K562 (cell line): ENCODE measurements at regions not wholly inside any gene's neighbourhood (a gene's known extent, or its start where the extent isn't known, plus 50 kb on each side); places are given as distances from the start of the nearest gene placed in this dataset.

Experiments used
- EP300 ChIP-seq: IDR thresholded peaks from 2 replicates; pipeline ENCODE4 v1.6.1; 2012; ENCODE audit warnings: low read length, improper control_type of control experiment
- ESRRA ChIP-seq: fragments of 450-650 bp; IDR thresholded peaks from 2 replicates; pipeline ENCODE4 v1.6.1; 2014; ENCODE audit warnings: low read depth, mild to moderate bottlenecking, moderate library complexity, borderline replicate concordance
- FOXA1 ChIP-seq: fragments of 450-650 bp; IDR thresholded peaks from 2 replicates; pipeline ENCODE4 v1.6.1; 2016; ENCODE audit warnings: mild to moderate bottlenecking, borderline replicate concordance
- GABPB1 ChIP-seq: sonication (generic); formaldehyde crosslinking; IDR thresholded peaks from 2 replicates; pipeline ENCODE4 v1.8.0; 2022; ENCODE audit warnings: mild to moderate bottlenecking, missing genetic modification reagents
- NRF1 ChIP-seq, 2 experiments: fragments of 450-650 bp; IDR thresholded peaks in 1 of 2; conservative IDR thresholded peaks in 1 of 2; 2 replicates each; pipeline ENCODE4 v1.6.1; 2014; ENCODE audit warnings: mild to moderate bottlenecking in 2 of 2
- PTBP1 ChIP-seq: fragments of 200-400 bp; formaldehyde crosslinking; IDR thresholded peaks from 2 replicates; pipeline ENCODE4 v1.6.1; 2017; ENCODE audit warnings: low read depth, low read length
- TFAM ChIP-seq: fragments of 250-450 bp; sonication (Bioruptor Pico); conservative IDR thresholded peaks from 2 replicates; pipeline ENCODE4 v1.5.0; 2021; ENCODE audit warnings: mild to moderate bottlenecking, moderate library complexity
- U2AF1 ChIP-seq: fragments of 200-400 bp; formaldehyde crosslinking; optimal IDR thresholded peaks from 2 replicates; pipeline ENCODE3; 2017; ENCODE audit warnings: mild to moderate bottlenecking, low read depth, low read length, moderate library complexity
- ZFPM2 ChIP-seq: fragments of 250-450 bp; sonication (Bioruptor Pico); IDR thresholded peaks from 2 replicates; pipeline ENCODE4 v1.5.1; 2022; ENCODE audit warnings: mild to moderate bottlenecking
- ZSCAN29 ChIP-seq: fragments of 450-650 bp; IDR thresholded peaks from 2 replicates; pipeline ENCODE4 v1.6.1; 2017
- TF ChIP-seq, protein P1 (sequence below), 2 experiments: fragments of 450-650 bp; formaldehyde crosslinking in 1 of 2; IDR thresholded peaks; 2 replicates each; pipeline versions ENCODE4 v1.4.0 to v1.6.1; 2014 to 2020; ENCODE audit warnings: mild to moderate bottlenecking in 2 of 2, borderline replicate concordance in 1 of 2, low read depth in 1 of 2
- TF ChIP-seq, protein P2 (sequence below): fragments of 250-450 bp; sonication (Bioruptor Pico); IDR thresholded peaks from 2 replicates; pipeline ENCODE4 v1.5.0; 2020; ENCODE audit warnings: mild to moderate bottlenecking, borderline replicate concordance
- TF ChIP-seq, protein P3 (sequence below): fragments of 250-450 bp; sonication (Bioruptor Pico); IDR thresholded peaks from 2 replicates; pipeline ENCODE4 v1.8.0; 2021; ENCODE audit warnings: moderate library complexity, mild to moderate bottlenecking, inconsistent platforms

DNA sequence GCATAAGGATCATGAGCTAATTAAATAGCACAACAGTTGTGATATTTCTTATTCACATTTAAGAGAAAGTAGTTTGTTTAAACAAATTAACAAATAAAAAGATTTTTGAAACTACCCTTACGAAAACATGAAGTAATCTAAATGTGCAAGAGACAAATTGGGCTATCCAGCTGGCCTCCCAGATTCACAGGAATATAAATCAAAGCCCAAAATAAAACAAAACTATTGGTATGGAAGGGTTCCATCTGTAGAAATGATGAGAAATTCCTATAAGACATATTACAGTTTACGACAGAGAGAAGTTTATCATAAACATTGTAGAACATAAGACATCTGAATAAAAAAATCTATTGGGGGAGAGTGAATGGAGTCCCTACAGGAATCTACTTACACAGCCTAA lies 1125.1 kb downstream of the TDRD15 start:
- no peak for TF ChIP-seq PTBP1
- TF ChIP-seq, protein P1, sequence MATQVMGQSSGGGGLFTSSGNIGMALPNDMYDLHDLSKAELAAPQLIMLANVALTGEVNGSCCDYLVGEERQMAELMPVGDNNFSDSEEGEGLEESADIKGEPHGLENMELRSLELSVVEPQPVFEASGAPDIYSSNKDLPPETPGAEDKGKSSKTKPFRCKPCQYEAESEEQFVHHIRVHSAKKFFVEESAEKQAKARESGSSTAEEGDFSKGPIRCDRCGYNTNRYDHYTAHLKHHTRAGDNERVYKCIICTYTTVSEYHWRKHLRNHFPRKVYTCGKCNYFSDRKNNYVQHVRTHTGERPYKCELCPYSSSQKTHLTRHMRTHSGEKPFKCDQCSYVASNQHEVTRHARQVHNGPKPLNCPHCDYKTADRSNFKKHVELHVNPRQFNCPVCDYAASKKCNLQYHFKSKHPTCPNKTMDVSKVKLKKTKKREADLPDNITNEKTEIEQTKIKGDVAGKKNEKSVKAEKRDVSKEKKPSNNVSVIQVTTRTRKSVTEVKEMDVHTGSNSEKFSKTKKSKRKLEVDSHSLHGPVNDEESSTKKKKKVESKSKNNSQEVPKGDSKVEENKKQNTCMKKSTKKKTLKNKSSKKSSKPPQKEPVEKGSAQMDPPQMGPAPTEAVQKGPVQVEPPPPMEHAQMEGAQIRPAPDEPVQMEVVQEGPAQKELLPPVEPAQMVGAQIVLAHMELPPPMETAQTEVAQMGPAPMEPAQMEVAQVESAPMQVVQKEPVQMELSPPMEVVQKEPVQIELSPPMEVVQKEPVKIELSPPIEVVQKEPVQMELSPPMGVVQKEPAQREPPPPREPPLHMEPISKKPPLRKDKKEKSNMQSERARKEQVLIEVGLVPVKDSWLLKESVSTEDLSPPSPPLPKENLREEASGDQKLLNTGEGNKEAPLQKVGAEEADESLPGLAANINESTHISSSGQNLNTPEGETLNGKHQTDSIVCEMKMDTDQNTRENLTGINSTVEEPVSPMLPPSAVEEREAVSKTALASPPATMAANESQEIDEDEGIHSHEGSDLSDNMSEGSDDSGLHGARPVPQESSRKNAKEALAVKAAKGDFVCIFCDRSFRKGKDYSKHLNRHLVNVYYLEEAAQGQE (IDR thresholded peaks at IDR 0.05; ENCODE audit: borderline replicate concordance) = no peak
- TF ChIP-seq, protein P1 (CRISPR knock-in tag; IDR thresholded peaks at IDR 0.05; ENCODE audit: low read depth) = no peak
- no peak for TF ChIP-seq ESRRA
- TF ChIP-seq, protein P2, sequence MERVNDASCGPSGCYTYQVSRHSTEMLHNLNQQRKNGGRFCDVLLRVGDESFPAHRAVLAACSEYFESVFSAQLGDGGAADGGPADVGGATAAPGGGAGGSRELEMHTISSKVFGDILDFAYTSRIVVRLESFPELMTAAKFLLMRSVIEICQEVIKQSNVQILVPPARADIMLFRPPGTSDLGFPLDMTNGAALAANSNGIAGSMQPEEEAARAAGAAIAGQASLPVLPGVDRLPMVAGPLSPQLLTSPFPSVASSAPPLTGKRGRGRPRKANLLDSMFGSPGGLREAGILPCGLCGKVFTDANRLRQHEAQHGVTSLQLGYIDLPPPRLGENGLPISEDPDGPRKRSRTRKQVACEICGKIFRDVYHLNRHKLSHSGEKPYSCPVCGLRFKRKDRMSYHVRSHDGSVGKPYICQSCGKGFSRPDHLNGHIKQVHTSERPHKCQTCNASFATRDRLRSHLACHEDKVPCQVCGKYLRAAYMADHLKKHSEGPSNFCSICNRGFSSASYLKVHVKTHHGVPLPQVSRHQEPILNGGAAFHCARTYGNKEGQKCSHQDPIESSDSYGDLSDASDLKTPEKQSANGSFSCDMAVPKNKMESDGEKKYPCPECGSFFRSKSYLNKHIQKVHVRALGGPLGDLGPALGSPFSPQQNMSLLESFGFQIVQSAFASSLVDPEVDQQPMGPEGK = no peak
- TF ChIP-seq TFAM (CRISPR knock-in tag) = no peak
- no peak for TF ChIP-seq EP300
- TF ChIP-seq U2AF1 = no peak
- no peak for TF ChIP-seq ZSCAN29
- no peak for TF ChIP-seq ZFPM2 (CRISPR knock-in tag)
- TF ChIP-seq FOXA1 = no peak
- TF ChIP-seq NRF1 (conservative IDR thresholded peaks at IDR 0.05 in 1 of 2, IDR thresholded peaks at IDR 0.05 in 1 of 2) = no peak
- no peak for TF ChIP-seq GABPB1 (CRISPR knock-in tag)
- TF ChIP-seq, protein P3, sequence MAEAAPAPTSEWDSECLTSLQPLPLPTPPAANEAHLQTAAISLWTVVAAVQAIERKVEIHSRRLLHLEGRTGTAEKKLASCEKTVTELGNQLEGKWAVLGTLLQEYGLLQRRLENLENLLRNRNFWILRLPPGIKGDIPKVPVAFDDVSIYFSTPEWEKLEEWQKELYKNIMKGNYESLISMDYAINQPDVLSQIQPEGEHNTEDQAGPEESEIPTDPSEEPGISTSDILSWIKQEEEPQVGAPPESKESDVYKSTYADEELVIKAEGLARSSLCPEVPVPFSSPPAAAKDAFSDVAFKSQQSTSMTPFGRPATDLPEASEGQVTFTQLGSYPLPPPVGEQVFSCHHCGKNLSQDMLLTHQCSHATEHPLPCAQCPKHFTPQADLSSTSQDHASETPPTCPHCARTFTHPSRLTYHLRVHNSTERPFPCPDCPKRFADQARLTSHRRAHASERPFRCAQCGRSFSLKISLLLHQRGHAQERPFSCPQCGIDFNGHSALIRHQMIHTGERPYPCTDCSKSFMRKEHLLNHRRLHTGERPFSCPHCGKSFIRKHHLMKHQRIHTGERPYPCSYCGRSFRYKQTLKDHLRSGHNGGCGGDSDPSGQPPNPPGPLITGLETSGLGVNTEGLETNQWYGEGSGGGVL = no peak
